Spleen (tissue), 11 donors: ENCODE measurements at regions not wholly inside any gene's neighbourhood (a gene's known extent, or its start where the extent isn't known, plus 50 kb on each side); places are given as distances from the start of the nearest gene placed in this dataset.

Source experiments
- DNase-seq: peaks from one replicate; pipeline ENCODE4 v3.0.0-alpha.2; 2020
- H3K27ac ChIP-seq, 8 donors: fragments of 200-600 bp; sonication (generic) in 7 of 8; 1 replicate in 4 of 8; 2 replicates in 4 of 8; pipeline versions ENCODE4 v1.5.0 to v1.8.0; 2016 to 2021; ENCODE audit warnings: inconsistent platforms in 4 of 8, mild to moderate bottlenecking in 4 of 8, moderate library complexity in 1 of 8
- H3K27me3 ChIP-seq, 7 donors: fragments of 200-600 bp; sonication (generic) in 6 of 7; replicated peaks in 1 of 7; 1 replicate in 4 of 7; 2 replicates in 3 of 7; pipeline versions ENCODE4 v1.5.0 to v1.8.0; 2016 to 2021; ENCODE audit warnings: inconsistent platforms in 3 of 7, mild to moderate bottlenecking in 1 of 7
- H3K36me3 ChIP-seq, 6 donors: fragments of 200-600 bp; sonication (generic) in 5 of 6; 1 replicate in 4 of 6; 2 replicates in 2 of 6; pipeline versions ENCODE4 v1.5.0 to v1.8.0; 2016 to 2021; ENCODE audit warnings: inconsistent platforms in 2 of 6
- H3K4me1 ChIP-seq, 6 donors: fragments of 200-600 bp; sonication (generic) in 5 of 6; 1 replicate in 3 of 6; 2 replicates in 3 of 6; pipeline versions ENCODE4 v1.5.0 to v1.8.0; 2016 to 2021; ENCODE audit warnings: inconsistent platforms in 3 of 6
- H3K4me3 ChIP-seq, 8 donors: fragments of 200-600 bp; sonication (generic) in 7 of 8; 1 replicate in 4 of 8; 2 replicates in 4 of 8; pipeline versions ENCODE4 v1.5.0 to v1.8.0; 2016 to 2021; ENCODE audit warnings: inconsistent platforms in 4 of 8, mild to moderate bottlenecking in 4 of 8, moderate library complexity in 2 of 8
- H3K9me3 ChIP-seq, 8 donors: fragments of 200-600 bp; sonication (generic) in 7 of 8; 1 replicate in 4 of 8; 2 replicates in 4 of 8; pipeline versions ENCODE4 v1.5.0 to v1.8.0; 2016 to 2021; ENCODE audit warnings: inconsistent platforms in 4 of 8
- POLR2A ChIP-seq, 3 donors: fragments of 450-650 bp; IDR thresholded peaks; one replicate each; pipeline ENCODE4 v1.5.1; 2017; ENCODE audit warnings: antibody characterized with exemption in 3 of 3, mild to moderate bottlenecking in 1 of 3
- POLR2AphosphoS5 ChIP-seq, 3 donors: sonication (generic); formaldehyde crosslinking; IDR thresholded peaks; one replicate each; pipeline ENCODE4 v1.5.1; 2017; ENCODE audit warnings: antibody characterized with exemption in 3 of 3
- WGBS, 5 donors: extraction: QIAGEN DNeasy Blood & Tissue Kit in 3 of 5; methylation state at CpG; one replicate each; pipeline versions ENCODE4 v1.1.5 to v1.1.7; 2013 to 2018; 5-methylcytosine and 5-hydroxymethylcytosine counted together
- intact Hi-C: fragments of 100-400 bp; cut with DNase I; formaldehyde crosslinking; loops from one replicate; pipeline ENCODE4 v1.15.0; 2023; ENCODE audit warnings: low total_unique reads
- TF ChIP-seq, protein P1 (sequence below), 11 experiments: fragments of 200-600 bp in 7 of 11; fragments of 450-650 bp in 4 of 11; sonication (generic) in 4 of 11; IDR thresholded peaks in 8 of 11; conservative IDR thresholded peaks in 3 of 11; 1 replicate in 7 of 11; 2 replicates in 4 of 11; pipeline versions ENCODE4 v1.4.0 to v1.8.0; 2016 to 2021; ENCODE audit warnings: antibody characterized with exemption in 11 of 11, inconsistent platforms in 4 of 11, mild to moderate bottlenecking in 1 of 11
- donor health status: healthy with polysubstance abuse.
- donor health status: DM: no; HTN: no; CAD: no; lungs with moderate emphysema.
- donor health status: DM: no; HTN: no; CAD: no.
- donor health status: Bipolar disorder and iron deficiency.
- donor health status: healthy.
- donor health status: DM: no; HTN: no; CAD: no.
- donor health status: DM: yes; HTN: yes; CAD: no.

DNA sequence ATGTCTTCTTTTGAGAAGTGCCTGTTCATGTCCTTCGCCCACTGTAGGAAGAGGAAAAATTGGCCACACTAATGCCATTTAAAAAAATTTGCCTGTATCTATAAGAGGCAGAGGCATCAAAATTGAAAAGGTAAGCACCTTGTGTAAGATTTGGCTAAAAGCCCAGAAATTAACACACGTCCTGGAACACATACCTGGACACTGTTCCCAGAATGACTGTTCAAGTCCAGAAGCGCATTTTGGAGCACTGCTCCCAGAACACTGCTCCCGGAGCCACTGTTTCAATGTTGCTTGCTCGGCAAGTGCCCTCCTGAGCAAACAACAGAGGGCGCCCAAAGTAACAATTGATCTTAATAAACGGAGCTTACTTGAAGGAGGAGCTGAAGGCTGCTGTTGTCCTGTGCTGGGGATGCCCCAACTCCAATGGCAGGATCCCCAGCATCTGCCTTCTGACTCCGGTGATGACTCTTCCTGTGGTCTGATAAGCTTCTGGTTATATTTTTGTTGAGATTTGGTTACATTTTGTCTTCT is 1958.6 kb downstream of the C4orf33 start:
- TF ChIP-seq POLR2A (IDR thresholded peaks at IDR 0.05) (no peak), POLR2AphosphoS5 (IDR thresholded peaks at IDR 0.05) (no peak)
- TF ChIP-seq, protein P1, sequence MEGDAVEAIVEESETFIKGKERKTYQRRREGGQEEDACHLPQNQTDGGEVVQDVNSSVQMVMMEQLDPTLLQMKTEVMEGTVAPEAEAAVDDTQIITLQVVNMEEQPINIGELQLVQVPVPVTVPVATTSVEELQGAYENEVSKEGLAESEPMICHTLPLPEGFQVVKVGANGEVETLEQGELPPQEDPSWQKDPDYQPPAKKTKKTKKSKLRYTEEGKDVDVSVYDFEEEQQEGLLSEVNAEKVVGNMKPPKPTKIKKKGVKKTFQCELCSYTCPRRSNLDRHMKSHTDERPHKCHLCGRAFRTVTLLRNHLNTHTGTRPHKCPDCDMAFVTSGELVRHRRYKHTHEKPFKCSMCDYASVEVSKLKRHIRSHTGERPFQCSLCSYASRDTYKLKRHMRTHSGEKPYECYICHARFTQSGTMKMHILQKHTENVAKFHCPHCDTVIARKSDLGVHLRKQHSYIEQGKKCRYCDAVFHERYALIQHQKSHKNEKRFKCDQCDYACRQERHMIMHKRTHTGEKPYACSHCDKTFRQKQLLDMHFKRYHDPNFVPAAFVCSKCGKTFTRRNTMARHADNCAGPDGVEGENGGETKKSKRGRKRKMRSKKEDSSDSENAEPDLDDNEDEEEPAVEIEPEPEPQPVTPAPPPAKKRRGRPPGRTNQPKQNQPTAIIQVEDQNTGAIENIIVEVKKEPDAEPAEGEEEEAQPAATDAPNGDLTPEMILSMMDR (IDR thresholded peaks at IDR 0.05 in 8 of 11, conservative IDR thresholded peaks at IDR 0.05 in 3 of 11) = no peak

DNA sequence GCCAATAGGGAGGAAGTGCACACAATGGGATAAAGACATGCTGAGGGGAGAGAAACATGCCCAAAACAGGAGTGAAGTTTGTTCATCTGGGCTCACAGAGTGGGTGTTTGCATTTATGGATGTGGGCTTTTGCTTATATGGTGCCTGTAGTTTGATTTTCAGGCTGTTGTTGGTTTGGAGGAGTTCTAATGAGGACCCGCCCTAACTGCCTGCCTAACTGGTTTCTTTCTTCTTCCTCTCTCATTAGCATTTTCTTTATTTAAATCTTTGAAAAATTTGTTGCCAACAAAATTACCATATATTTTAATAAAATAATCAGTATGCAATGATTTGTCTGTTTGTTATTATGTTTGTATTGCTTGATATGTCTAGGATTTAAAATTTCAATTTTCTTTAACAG is 1965.8 kb downstream of the C4orf33 start:
- Histone ChIP-seq H3K27ac (no peak overlapping the region), H3K4me3 (no peak overlapping the region), H3K9me3 (peaks cover 0 to 55% (median 44%) of the 10 kb centered on the region in 8 donors), H3K27me3 (no peaks in the 10 kb centered on the region), H3K4me1 (no peaks in the 10 kb centered on the region), H3K36me3 (no peaks in the 10 kb centered on the region)
- TF ChIP-seq POLR2A (IDR thresholded peaks at IDR 0.05) = no peak
- DNase-seq = no peak
- intact Hi-C loops = no loop called here
- WGBS, 5 donors = 63 to 92% (median 79%) methylated on average over 1 of the region's 1 CpG

More for the DNA sequence above, 1958.6 kb downstream of the C4orf33 start:
- H3K36me3 ChIP-seq = no peaks in the 10 kb centered on the region
- H3K4me1 ChIP-seq = no peaks in the 10 kb centered on the region
- peaks cover 0 to 21% (median 2%) of the 10 kb centered on the region in 8 donors for H3K9me3 ChIP-seq
- no peaks in the 10 kb centered on the region for H3K27me3 ChIP-seq
- H3K27ac ChIP-seq = no peak overlapping the region
- WGBS, 5 donors = 85 to 93% (median 90%) methylated on average over 8 of the region's 8 CpGs
- no peak for DNase-seq
- intact Hi-C loops = no loop called here
- no peak overlapping the region for H3K4me3 ChIP-seq

DNA sequence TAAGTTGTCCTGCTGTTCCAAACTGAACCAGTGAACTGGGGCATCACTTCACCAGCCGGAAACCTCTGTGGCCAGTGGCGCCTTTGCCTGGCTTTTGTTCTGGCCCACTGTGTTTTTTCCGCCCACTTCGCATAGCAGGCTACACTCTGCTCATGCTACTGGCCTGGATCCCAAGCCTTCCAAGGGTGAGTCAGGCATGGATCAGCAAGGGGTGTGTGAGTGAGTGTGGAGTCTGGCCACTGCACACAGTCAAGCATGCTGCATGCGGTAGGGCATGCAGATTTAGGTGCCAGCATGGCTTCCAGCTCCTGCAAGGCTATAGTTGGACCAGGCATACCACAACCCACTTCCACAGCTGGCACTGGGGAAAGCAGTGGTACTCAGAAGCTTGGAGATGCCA is 1967.9 kb downstream of the C4orf33 start:
- H3K9me3 ChIP-seq = peaks cover 0 to 52% (median 44%) of the 10 kb centered on the region in 8 donors
- H3K27ac ChIP-seq = no peak overlapping the region
- H3K4me1 ChIP-seq = no peaks in the 10 kb centered on the region
- no peaks in the 10 kb centered on the region for H3K36me3 ChIP-seq
- no peak overlapping the region for H3K4me3 ChIP-seq
- H3K27me3 ChIP-seq = no peaks in the 10 kb centered on the region
- TF ChIP-seq POLR2A (IDR thresholded peaks at IDR 0.05) (no peak), POLR2AphosphoS5 (IDR thresholded peaks at IDR 0.05) (no peak)
- TF ChIP-seq, protein P1 (IDR thresholded peaks at IDR 0.05 in 8 of 11, conservative IDR thresholded peaks at IDR 0.05 in 3 of 11) = no peak
- 89 to 98% (median 94%) methylated on average over 4 to 5 of the region's 5 CpGs for WGBS, 5 donors
- DNase-seq = no peak
- intact Hi-C loops = no loop called here

- Histone ChIP-seq H3K9me3 (no peaks in the 10 kb centered on the region), H3K36me3 (no peaks in the 10 kb centered on the region), H3K4me3 (no peak overlapping the region), H3K27me3 (no peaks in the 10 kb centered on the region), H3K27ac (no peak overlapping the region), H3K4me1 (no peaks in the 10 kb centered on the region)
- intact Hi-C loops = no loop called here
- TF ChIP-seq POLR2A (IDR thresholded peaks at IDR 0.05) (no peak), POLR2AphosphoS5 (IDR thresholded peaks at IDR 0.05) (no peak)
- TF ChIP-seq, protein P1 (IDR thresholded peaks at IDR 0.05 in 8 of 11, conservative IDR thresholded peaks at IDR 0.05 in 3 of 11) = no peak
- no peak for DNase-seq
Observed at GRCh38 chr4:131081069-131081468, 1985.1 kb downstream of the C4orf33 start.

DNA sequence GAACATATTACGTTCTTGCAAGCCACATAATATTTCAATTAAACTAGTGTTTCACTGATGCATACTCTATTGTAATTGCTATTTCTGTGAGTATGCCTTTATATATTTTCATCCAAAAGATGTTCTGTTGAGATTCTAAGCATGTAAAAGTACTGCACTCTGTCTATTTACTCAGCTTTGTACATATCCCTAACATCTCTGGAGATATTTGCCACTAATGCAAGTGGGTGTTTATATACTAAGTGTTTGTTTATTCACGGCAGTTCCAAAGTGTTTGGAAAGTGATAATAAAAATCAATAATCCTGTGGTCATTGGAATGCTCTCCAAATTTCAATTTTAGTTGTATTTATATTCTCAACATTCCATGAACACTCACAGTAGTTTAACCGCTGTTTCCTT is 1989.0 kb downstream of the C4orf33 start:
- intact Hi-C loops = no loop called here

More for the DNA sequence above, 1989.0 kb downstream of the C4orf33 start:
- no peak overlapping the region for H3K27ac ChIP-seq
- no peaks in the 10 kb centered on the region for H3K36me3 ChIP-seq
- no peaks in the 10 kb centered on the region for H3K9me3 ChIP-seq
- no peak overlapping the region for H3K4me3 ChIP-seq
- TF ChIP-seq, protein P1 (IDR thresholded peaks at IDR 0.05 in 8 of 11, conservative IDR thresholded peaks at IDR 0.05 in 3 of 11) = no peak
- TF ChIP-seq POLR2AphosphoS5 (IDR thresholded peaks at IDR 0.05) (no peak), POLR2A (IDR thresholded peaks at IDR 0.05) (no peak)
- H3K4me1 ChIP-seq = no peaks in the 10 kb centered on the region
- no peak for DNase-seq
- 80 to 90% (median 87%) methylated on average over 3 of the region's 3 CpGs for WGBS, 5 donors
- no peaks in the 10 kb centered on the region for H3K27me3 ChIP-seq
